Right atrium auricular region (tissue), 2 donors: ENCODE measurements at regions not wholly inside any gene's neighbourhood (a gene's known extent, or its start where the extent isn't known, plus 50 kb on each side); places are given as distances from the start of the nearest gene placed in this dataset.

Experiments used
- DNase-seq: peaks from one replicate; pipeline ENCODE4 v3.0.0-alpha.2; 2019; ENCODE audit warnings: low spot score
- H3K27ac ChIP-seq, 2 donors: fragments of 200-600 bp; sonication (generic); 1 replicate in 1 of 2; 2 replicates in 1 of 2; pipeline ENCODE4 v1.5.1; 2016 to 2019
- H3K27me3 ChIP-seq, 2 donors: fragments of 200-600 bp; sonication (generic); one replicate each; pipeline versions ENCODE4 v1.5.1 to v1.6.0; 2017 to 2019
- H3K36me3 ChIP-seq: fragments of 200-600 bp; sonication (generic); one replicate; pipeline ENCODE4 v1.5.1; 2016
- H3K4me1 ChIP-seq, 2 donors: fragments of 200-600 bp; sonication (generic); one replicate each; pipeline versions ENCODE4 v1.5.1 to v1.6.0; 2017 to 2019
- H3K4me3 ChIP-seq, 2 donors: fragments of 200-600 bp; sonication (generic); 1 replicate in 1 of 2; 2 replicates in 1 of 2; pipeline ENCODE4 v1.5.1; 2017 to 2019; ENCODE audit warnings: mild to moderate bottlenecking in 1 of 2, moderate library complexity in 1 of 2
- H3K9me3 ChIP-seq, 2 donors: fragments of 200-600 bp; sonication (generic); one replicate each; pipeline ENCODE4 v1.5.1; 2019
- TF ChIP-seq, protein P1 (sequence below), 2 donors: fragments of 200-600 bp; sonication (generic); IDR thresholded peaks; one replicate each; pipeline ENCODE4 v1.5.1; 2019; ENCODE audit warnings: antibody characterized with exemption in 2 of 2

DNA sequence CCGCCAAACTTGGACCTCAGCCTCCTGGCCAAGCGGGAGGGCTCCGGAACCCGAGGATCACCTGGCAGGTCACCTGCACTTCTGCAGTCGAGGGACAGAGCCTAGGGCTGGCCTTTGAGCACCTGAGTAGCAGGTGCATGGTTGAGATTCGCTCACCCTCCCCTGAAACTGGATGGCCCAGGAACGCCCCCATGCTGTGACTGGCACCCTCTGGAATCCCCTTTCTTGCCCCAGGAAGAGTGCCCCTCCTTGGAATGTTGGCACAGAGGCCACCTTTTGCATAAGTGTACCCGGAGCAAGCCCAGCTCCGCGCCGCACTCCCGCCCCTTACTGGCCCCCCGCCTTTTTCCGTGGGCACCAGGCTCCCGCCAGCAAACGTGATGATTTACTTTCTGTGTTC lies 112.5 kb upstream of the IER5L start:
- Histone ChIP-seq H3K27me3 (no peaks in the 10 kb centered on the region), H3K4me3 (no peak overlapping the region), H3K4me1 (no peaks in the 10 kb centered on the region), H3K36me3 (no peaks in the 10 kb centered on the region), H3K27ac (no peak overlapping the region), H3K9me3 (peaks cover 0 to 4% of the 10 kb centered on the region in 2 donors)
- DNase-seq = peak; percentile 28
- TF ChIP-seq, protein P1, sequence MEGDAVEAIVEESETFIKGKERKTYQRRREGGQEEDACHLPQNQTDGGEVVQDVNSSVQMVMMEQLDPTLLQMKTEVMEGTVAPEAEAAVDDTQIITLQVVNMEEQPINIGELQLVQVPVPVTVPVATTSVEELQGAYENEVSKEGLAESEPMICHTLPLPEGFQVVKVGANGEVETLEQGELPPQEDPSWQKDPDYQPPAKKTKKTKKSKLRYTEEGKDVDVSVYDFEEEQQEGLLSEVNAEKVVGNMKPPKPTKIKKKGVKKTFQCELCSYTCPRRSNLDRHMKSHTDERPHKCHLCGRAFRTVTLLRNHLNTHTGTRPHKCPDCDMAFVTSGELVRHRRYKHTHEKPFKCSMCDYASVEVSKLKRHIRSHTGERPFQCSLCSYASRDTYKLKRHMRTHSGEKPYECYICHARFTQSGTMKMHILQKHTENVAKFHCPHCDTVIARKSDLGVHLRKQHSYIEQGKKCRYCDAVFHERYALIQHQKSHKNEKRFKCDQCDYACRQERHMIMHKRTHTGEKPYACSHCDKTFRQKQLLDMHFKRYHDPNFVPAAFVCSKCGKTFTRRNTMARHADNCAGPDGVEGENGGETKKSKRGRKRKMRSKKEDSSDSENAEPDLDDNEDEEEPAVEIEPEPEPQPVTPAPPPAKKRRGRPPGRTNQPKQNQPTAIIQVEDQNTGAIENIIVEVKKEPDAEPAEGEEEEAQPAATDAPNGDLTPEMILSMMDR (IDR thresholded peaks at IDR 0.05) = no peak

- TF ChIP-seq, protein P1 (IDR thresholded peaks at IDR 0.05) = no peak
- peak; percentile 9 for DNase-seq
- H3K27me3 ChIP-seq = no peaks in the 10 kb centered on the region
- no peaks in the 10 kb centered on the region for H3K9me3 ChIP-seq
- no peaks in the 10 kb centered on the region for H3K36me3 ChIP-seq
- no peak overlapping the region for H3K4me3 ChIP-seq
- H3K27ac ChIP-seq = no peak overlapping the region
- H3K4me1 ChIP-seq = no peaks in the 10 kb centered on the region
Measured at GRCh38 chr9:129289883-129290282, 111.8 kb upstream of the IER5L start.

DNA sequence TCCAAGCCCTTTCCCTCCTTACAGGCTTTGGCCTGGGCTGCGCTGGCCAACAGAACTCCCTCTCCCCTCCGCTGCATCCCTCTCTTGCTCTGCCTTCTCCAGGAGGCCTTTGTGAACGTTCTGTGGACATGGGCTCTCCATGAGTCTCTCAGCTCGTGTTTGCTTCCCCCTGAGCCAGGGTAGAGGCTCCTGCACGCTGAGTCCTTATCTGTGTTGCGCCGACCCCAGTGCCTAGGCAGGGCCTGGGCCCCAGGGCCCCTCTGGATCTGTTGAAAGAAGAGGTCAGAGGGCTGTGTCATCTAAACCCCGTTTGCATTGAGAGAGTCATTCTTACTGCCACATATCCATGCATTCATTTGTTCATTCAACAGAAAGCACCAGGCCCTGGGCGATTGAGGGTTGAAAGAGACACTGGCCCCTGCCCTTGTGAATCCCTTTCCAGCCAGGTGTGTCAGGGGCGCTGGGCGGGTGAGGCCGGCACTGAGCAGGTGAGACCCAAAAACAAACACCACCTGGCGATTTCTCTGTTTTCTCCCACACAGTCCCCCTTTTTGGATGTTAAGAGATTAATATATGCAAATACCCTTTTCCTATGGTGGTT lies 111.2 kb upstream of the IER5L start:
- H3K27ac ChIP-seq = no peak overlapping the region
- no peaks in the 10 kb centered on the region for H3K27me3 ChIP-seq
- H3K4me1 ChIP-seq = no peaks in the 10 kb centered on the region
- H3K36me3 ChIP-seq = no peaks in the 10 kb centered on the region
- DNase-seq = peak; percentile 30
- no peaks in the 10 kb centered on the region for H3K9me3 ChIP-seq
- TF ChIP-seq, protein P1 (IDR thresholded peaks at IDR 0.05) = no peak
- no peak overlapping the region for H3K4me3 ChIP-seq

GRCh38 chr9:129287619-129288305 lies 109.7 kb upstream of the IER5L start:
- Histone ChIP-seq H3K36me3 (no peaks in the 10 kb centered on the region), H3K9me3 (no peaks in the 10 kb centered on the region), H3K4me1 (peaks cover 0 to 7% of the 10 kb centered on the region in 2 donors), H3K4me3 (no peak overlapping the region), H3K27ac (no peak overlapping the region), H3K27me3 (no peaks in the 10 kb centered on the region)
- DNase-seq = peak; percentile 56
- TF ChIP-seq, protein P1 (IDR thresholded peaks at IDR 0.05) = no peak

DNA sequence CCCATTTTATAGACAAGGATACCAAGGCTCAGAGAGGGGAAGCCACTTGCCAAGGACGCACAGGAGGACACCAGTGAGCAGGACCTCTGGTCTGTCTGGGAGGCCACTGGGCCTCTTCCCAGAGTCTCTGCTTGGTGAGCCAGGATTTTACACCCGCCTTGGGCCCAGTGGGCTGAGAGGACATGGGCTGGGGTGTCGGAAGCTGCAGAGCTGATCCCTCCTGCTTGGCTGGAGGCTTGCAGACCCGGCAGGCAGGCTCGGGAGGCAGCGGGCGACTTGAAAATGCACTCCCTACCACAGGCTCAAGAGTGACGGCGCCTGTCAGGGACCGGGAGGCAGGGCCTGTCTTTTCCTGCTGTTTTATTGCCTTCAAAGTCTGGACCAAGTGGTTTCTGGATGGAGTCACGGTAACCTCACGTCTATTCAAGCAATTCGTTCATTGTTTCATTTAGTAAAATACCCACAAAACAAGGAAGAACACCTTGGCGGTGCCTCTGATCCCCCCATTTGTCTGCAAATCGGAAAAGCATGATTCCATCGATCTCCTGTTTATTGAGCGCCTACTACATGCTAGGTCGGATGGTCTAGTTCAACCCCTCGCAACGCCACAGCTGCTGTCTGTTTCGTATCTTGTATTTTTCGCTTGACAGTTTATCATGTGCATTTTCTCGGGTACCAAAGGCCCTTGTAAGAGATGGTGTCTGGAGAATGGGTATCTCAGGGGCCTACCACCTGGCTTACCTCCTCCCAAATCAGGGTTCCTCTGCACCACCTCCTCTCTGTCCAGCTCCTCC lies 108.1 kb upstream of the IER5L start:
- Histone ChIP-seq H3K4me3 (no peak overlapping the region), H3K9me3 (no peaks in the 10 kb centered on the region), H3K36me3 (no peaks in the 10 kb centered on the region), H3K27ac (no peak overlapping the region), H3K4me1 (peaks cover 0 to 7% of the 10 kb centered on the region in 2 donors), H3K27me3 (no peaks in the 10 kb centered on the region)
- TF ChIP-seq, protein P1 (IDR thresholded peaks at IDR 0.05) = no peak
- peak; percentile 55 for DNase-seq
